ENCODE measurements at regions not wholly inside any gene's neighbourhood (a gene's known extent, or its start where the extent isn't known, plus 50 kb on each side); places are given as distances from the start of the nearest gene placed in this dataset.

DNA sequence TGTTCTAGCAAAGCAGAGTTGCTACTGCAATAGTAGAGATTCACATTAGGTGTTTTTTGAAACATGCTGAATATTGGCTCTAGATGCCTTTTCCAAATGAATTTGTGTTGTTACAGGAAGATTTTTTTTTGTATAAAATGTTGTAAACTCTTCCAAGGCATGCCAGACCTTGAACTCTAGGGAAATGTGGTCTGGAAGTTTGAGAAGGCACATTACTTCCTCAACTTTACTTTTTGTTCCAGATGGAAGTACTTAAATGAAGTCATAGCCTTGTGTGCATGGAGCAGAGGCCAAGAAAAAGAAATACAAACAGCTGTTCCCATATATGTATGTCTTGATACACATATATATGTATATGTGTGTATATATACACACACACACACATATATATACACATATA, 585.7 kb upstream of the MARCKS start:
- DNase-seq = no peak

DNA sequence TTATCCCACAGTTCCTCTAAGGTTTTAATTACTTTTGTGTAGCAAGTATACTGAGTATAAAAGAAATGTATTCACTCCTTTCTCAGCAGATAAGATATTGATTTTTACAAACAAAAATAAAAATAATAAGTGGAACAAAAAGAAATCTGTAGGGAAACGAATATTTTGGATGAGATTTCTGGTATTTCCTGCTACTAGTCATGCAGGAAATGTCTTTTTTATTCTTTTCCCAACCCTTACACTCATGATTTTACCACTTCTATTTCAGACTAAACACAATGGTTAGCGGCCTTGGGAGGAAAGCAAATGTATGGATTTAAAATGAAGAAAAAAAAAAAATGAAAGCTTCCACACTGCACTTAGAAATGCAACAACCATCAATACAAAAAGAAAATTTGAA, 580.5 kb upstream of the MARCKS start:
- no peak for DNase-seq

DNA sequence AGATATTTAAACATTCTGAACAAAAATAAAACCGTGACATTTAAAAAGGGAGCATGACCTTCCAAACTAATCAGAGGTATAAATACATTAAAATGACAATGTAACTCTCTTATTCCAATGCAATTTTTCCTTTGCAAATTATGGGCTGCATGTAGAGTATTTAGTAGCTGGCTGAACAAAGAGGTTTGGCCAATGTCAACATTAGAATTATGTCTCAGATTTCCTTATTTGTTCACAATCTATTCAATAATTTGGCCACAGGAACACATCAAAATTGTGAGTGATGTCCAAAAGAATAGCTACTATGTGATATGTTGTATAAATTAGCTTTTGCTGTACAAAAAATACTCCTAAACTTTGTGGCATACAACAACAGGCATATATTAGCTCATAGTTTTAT, 580.0 kb upstream of the MARCKS start:
- no peak for DNase-seq

DNA sequence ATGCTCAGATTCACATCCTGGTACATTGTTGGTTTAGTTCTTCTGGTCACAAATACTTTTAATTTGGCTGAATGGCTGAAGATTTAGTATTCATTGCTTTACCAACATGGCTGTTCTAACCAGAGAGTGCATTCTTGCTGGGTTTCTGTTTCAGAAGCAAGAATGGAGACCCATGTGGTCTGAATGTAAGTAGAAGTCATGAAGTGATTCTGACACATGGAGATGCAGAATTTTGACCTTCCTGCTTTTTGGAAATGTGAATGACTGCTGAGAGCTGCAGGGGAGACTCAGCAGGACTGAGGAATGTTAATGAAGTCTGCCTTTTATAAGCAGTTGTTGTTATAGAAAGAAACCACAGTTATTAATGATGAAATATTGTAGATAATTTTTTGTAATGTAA, 576.1 kb upstream of the MARCKS start:
- DNase-seq = no peak

DNA sequence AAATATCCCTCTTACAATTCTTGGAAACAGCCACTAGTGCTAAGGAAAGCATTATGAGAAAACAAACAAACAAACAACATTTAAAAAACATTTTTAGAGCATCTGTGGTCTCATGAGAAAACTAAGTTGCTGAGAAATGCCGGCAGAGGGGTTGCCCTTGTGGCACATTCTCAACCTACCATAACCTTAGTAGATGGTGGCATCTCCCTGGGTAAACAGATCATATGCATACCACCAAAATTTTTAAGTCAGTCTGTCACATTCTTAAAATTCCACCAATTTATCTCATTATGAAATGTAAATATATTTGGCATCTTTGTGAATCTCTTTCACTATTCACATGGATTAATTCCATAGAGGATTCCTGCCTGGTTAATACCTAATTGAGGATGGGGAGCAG, 575.7 kb upstream of the MARCKS start:
- no peak for DNase-seq

DNA sequence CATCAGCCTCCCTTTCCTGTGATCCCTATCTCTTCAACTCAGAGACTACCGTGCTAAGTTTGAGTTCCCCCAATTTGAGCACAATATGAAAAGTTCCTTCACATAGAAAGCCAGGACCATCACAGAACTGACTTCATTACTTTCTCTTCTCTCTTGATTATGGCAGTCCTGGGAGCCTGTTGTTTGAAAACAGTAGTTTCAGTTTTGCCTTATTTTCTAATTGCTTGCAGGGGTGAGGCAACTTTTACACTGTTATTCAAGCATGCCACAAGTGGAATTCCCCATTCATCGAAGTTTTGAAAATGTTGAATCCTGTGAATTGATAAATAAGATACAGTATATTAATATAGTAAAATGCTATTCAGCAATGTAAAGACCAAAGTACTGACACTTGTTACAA, 569.7 kb upstream of the MARCKS start:
- DNase-seq = no peak

GRCh38 chr6:113288409-113288808, 568.7 kb upstream of the MARCKS start:
- no peak for DNase-seq

- DNase-seq = no peak
Observed at GRCh38 chr6:113289166-113289565, 568.0 kb upstream of the MARCKS start.

DNA sequence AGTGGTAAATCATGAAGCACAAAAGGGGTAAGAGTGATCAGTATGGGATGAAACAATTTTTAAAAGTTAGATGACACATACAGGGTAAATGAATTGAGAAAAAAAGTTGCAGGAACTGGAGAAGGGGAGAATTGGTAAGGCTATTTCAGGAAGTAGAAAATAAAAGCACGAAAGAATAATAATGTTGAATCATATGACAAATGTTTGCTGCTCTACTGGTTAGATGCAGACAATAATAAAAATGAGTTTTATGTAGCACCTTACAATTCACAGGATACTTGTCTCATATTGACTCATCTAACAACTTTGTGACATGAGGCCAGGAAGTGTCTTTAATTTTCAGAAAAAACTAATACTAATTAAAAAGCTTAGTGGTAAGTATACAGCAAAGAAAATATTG, 566.5 kb upstream of the MARCKS start:
- no peak for DNase-seq

DNA sequence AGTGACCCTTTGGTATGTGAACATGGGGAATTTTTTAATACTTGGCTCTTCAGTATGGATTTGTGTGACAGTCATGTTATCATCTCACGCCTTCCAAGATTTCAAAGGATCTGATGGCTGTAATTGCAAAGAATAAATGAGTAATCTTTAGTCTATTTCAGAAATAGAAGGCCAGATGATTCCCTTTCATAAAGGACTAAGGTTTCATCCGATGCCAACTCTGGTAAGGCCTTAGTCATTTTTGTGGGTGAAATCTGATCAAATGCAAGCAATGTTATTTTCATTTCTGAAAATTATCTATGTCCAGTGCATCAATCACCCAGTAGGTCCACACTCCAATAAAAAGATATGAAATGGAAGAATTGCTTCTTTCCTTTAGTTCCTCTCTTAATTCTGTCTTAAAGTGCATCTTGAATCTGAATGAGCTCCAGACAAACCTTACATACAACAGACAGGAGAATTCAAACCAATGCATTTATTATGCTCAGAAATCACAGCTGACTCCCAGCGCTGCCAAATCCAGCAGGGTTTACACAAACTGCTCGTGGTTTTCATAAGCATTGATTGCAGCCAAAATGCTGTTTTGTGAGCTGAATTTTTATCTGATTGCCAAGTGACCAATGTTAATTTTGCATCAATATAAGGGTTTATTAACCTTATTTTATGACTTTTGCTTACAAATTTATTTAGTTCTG, 565.2 kb upstream of the MARCKS start:
- no peak for DNase-seq

- DNase-seq = no peak
Observed at GRCh38 chr6:113292646-113293422, 564.3 kb upstream of the MARCKS start.

DNA sequence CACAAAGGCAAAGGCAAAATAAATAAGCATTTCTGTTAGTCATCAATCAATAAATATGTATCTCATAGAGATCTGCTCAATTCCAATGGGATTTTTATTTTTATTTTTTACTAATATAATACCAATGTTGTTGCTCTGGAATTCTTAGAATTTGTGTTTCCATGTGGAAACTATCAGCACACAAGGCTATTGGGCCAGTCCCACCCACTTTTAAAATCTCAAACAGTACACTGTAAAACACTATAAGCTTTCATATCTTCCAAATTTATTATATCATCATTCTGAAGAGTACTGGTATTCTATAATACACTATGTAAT, 563.8 kb upstream of the MARCKS start:
- DNase-seq = no peak

GRCh38 chr6:113299531-113299930, 557.6 kb upstream of the MARCKS start:
- no peak for DNase-seq

- DNase-seq = no peak
Observed at GRCh38 chr6:113301651-113302050, 555.5 kb upstream of the MARCKS start.

DNA sequence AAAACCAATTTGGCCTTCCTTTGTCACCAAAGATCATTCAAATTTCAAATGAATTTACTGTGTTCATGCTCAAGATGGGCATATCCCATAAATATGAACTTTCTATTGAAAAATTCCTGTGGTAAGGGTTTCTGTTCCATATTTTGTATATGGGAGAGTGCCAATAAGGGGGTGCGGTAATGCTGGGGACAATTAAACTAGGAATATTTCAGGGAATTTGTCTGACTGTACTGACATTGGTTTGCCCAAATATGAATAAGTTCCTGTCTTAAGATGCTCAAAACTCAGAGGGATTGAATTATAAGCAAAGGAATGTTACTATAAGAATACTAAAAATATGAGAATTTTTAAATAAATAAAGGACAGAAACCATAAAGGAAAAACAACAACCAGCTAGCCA, 553.0 kb upstream of the MARCKS start:
- no peak for DNase-seq

DNA sequence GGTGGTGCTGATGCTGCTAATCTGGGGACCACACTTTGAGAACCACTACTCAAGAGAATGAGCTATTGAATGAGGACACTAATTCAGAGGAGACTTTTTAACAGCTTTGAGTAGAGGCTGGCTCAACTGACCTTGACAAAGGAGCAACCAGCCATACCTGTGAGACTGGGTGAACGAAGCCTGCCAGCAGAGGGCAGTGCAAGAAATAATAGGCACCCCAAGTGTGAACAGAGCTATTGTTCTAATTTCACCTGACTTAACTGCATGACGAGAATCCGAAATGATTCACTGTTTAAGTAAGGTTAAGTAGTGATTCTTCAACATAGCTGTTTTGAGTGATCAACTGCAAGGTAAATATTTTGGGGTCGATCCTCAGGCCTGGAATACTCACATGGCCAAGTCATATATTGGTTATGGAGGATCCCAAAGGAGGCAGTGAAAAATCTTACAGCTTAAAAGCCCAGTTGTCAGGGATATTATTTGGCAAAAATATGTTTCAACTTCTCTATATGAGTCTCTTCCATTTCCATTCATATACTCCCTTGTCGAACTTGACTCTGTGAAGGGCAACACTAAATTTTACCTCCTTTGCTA, 550.5 kb upstream of the MARCKS start:
- peak in 1 of 4 experiments; percentile 6 for DNase-seq

DNA sequence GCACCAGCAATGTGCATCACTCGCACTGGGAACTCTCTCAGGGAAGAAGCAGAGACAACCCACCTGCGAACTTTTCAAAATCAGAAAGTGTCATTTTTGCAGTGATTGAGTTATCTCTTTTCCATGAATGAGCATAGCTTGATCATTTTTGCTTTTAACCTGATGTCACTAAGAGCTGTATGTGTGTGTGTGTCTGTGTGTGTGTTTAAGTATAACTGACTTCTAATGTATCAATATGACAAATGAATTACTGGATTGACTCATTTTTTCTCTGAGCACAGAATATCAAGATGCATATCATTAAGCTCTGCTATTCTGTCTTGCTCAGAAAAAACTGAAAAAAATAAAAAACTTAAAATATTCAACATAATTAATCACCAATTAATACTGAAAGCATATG, 548.9 kb upstream of the MARCKS start:
- DNase-seq = no peak

DNA sequence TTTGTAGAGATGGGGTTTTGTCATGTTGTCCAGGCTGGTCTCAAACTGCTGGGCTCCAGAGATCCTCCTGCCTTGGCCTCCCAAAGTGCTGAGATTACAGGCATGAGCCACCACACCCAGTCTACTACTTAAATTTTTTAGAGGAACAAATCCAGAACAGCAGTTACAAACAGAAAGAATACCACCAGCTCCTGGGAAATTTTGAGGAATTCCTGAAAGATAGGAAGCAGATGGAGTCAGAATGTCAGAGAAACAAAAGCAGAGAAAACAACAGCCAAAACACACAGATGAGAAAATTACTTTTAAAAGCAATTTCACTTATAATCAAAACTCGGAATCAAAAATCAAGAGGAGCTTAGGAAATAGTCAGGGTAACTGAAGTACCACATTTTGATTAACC, 543.3 kb upstream of the MARCKS start:
- DNase-seq = no peak

DNA sequence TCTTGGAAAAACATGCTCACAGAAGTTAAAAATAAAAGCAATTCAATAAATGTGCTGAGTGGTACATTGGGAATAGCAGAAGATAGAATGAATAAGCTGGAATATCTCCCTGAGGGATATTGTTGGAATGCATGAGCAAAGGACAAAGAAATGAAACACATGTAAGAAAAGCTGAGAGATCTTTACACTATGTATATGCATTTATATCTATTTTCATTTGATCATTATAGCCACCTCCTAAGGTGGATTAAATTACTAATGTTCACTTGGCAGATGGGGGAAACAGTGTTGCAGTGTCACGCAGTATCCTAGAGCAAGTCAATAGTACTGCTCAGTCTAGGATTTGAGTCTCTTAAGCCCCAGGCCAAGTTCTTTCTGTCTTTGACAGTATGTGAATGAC, 542.0 kb upstream of the MARCKS start:
- no peak for DNase-seq

DNA sequence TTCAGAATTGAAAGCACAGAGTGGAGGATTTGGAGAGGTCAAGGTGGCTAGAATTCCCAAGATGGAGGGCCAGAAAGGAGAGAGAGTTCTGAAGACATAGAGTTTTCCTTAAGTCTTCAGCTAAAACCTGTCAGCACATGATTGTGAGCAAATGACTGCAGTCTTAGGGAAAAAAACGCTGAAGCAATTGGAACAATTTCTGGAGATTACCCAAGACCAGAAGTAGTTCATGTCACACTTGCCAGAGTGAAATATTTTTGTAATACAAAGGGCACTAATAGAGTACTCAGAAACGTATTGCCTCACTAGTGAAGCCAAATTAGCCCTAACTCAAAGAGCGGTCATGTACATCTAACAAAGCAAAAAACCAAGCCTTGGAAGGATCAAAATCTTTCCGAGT, 541.3 kb upstream of the MARCKS start:
- DNase-seq = no peak

DNA sequence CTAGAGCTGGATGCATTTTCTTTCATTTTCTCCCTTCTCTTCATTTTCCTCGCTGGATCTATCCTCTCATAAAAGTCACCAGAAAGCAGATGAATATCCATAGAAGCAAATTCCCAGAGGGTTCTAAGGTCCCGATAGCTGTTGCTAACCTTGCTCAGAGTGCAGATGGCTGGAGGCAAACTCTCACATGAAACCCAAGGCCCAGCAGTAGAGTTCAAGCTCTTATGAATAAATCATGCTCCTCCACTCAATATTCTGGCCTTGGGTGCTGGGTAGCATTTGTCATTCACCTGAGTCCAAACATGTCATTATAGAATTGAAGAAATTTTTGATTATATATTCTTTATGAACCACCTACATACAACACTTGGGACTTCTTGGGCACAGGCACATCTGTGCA, 539.7 kb upstream of the MARCKS start:
- DNase-seq = no peak

- no peak for DNase-seq
Observed at GRCh38 chr6:113317891-113318574, 539.1 kb upstream of the MARCKS start.

- DNase-seq = no peak
Observed at GRCh38 chr6:113318575-113318917, 538.6 kb upstream of the MARCKS start.

- DNase-seq = no peak
Observed at GRCh38 chr6:113320653-113321052, 536.5 kb upstream of the MARCKS start.
